B cell (primary cell): ENCODE measurements at regions not wholly inside any gene's neighbourhood (a gene's known extent, or its start where the extent isn't known, plus 50 kb on each side); places are given as distances from the start of the nearest gene placed in this dataset.

Source experiments
- ATAC-seq: fragments of 200-7000 bp; cut with Tn5 transposase; one replicate; pipeline ENCODE4 v1.10.0; 2021; ENCODE audit warnings: low read depth, mild to moderate bottlenecking, moderate number of reproducible peaks, moderate library complexity
- CTCF ChIA-PET: fragments of 350-600 bp; sonication (Branson Sonifier 250); formaldehyde crosslinking; loops from one replicate; lab custom pipeline; 2021; ENCODE audit warnings: antibody characterized with exemption, inconsistent platforms; lab: Charles Lee
- POLR2A ChIA-PET: fragments of 350-600 bp; sonication (Branson Sonifier 250); formaldehyde crosslinking; loops from one replicate; lab custom pipeline; 2021; ENCODE audit warnings: antibody characterized with exemption; lab: Charles Lee
- DNase-seq: peaks from one replicate; pipeline ENCODE4 v3.0.0; 2013
- H2AFZ ChIP-seq: 2 replicates; pipeline ENCODE4 v1.6.1; 2012; ENCODE audit warnings: mild to moderate bottlenecking, low read depth, low read length; ENCODE audit not compliant: insufficient read depth, poor library complexity, severe bottlenecking
- H3K27ac ChIP-seq, 2 donors: 1 replicate in 1 of 2; 2 replicates in 1 of 2; pipeline ENCODE4 v1.5.1; 2012 to 2013; ENCODE audit warnings: low read length in 2 of 2, mild to moderate bottlenecking in 2 of 2, moderate library complexity in 1 of 2
- H3K27me3 ChIP-seq, 4 experiments: fragments of 200-600 bp in 1 of 4; sonication (generic) in 1 of 4; replicated peaks in 1 of 4; 1 replicate in 2 of 4; 2 replicates in 2 of 4; pipeline versions ENCODE4 v1.6.1 to v1.7.0; 2013 to 2016; ENCODE audit warnings: low read length in 3 of 4, mild to moderate bottlenecking in 2 of 4, mixed read lengths in 1 of 4, moderate library complexity in 1 of 4; ENCODE audit not compliant: insufficient read depth in 4 of 4, control insufficient read depth in 3 of 4; ENCODE audit errors: control extremely low read depth in 1 of 4
- H3K36me3 ChIP-seq, 2 experiments: replicated peaks in 1 of 2; 1 replicate in 1 of 2; 2 replicates in 1 of 2; pipeline versions ENCODE4 v1.6.1 to v1.7.1; 2013; ENCODE audit warnings: low read length in 1 of 2; ENCODE audit not compliant: insufficient read depth in 2 of 2, control insufficient read depth in 1 of 2; ENCODE audit errors: control extremely low read depth in 1 of 2, extremely low read depth in 1 of 2
- H3K4me1 ChIP-seq, 2 donors: fragments of 200-600 bp in 1 of 2; sonication (generic) in 1 of 2; 1 replicate in 1 of 2; 2 replicates in 1 of 2; pipeline versions ENCODE4 v1.5.1 to v1.6.1; 2013 to 2017; ENCODE audit warnings: low read length in 2 of 2; ENCODE audit not compliant: control insufficient read depth in 2 of 2, insufficient read depth in 2 of 2
- H3K4me2 ChIP-seq: replicated peaks from 2 replicates; pipeline ENCODE3; 2012; ENCODE audit warnings: mild to moderate bottlenecking, low read depth, low read length; ENCODE audit not compliant: poor library complexity, severe bottlenecking
- H3K4me3 ChIP-seq, 5 experiments: fragments of 200-600 bp in 1 of 5; sonication (generic) in 1 of 5; 1 replicate in 3 of 5; 2 replicates in 2 of 5; pipeline versions ENCODE4 v1.5.1 to v1.7.0; 2011 to 2016; ENCODE audit warnings: low read length in 4 of 5, mild to moderate bottlenecking in 4 of 5, low read depth in 2 of 5, control low read depth in 1 of 5, moderate library complexity in 1 of 5; ENCODE audit not compliant: insufficient read depth in 1 of 5; ENCODE audit errors: control extremely low read depth in 1 of 5, extremely low read depth in 1 of 5
- H3K79me2 ChIP-seq: fragments of 200-600 bp; sonication (generic); one replicate; pipeline ENCODE4 v1.6.0; 2016; ENCODE audit warnings: low read length; ENCODE audit not compliant: control insufficient read depth, insufficient read depth
- H3K9ac ChIP-seq: fragments of 200-600 bp; sonication (generic); 2 replicates; pipeline ENCODE4 v1.6.1; 2017; ENCODE audit warnings: mild to moderate bottlenecking, low read length, moderate library complexity
- H3K9me3 ChIP-seq, 3 donors: one replicate each; pipeline versions ENCODE4 v1.6.1 to v1.7.1; 2013; ENCODE audit warnings: low read length in 2 of 3; ENCODE audit not compliant: control insufficient read depth in 2 of 3, insufficient read depth in 1 of 3; ENCODE audit errors: control extremely low read depth in 1 of 3
- H4K20me1 ChIP-seq: 2 replicates; pipeline ENCODE4 v1.6.0; 2012; ENCODE audit warnings: mild to moderate bottlenecking, low read length; ENCODE audit not compliant: insufficient read depth, control insufficient read depth, poor library complexity, severe bottlenecking
- H3K27ac Mint-ChIP-seq: one replicate; pipeline ENCODE4 v1.8.0; 2021; ENCODE audit warnings: mixed read lengths
- H3K27me3 Mint-ChIP-seq: one replicate; pipeline ENCODE4 v1.8.0; 2021; ENCODE audit warnings: mixed read lengths
- H3K4me1 Mint-ChIP-seq: one replicate; pipeline ENCODE4 v1.8.0; 2021; ENCODE audit warnings: mixed read lengths
- H3K4me3 Mint-ChIP-seq: one replicate; pipeline ENCODE4 v1.8.0; 2021; ENCODE audit warnings: mixed read lengths
- H3K9me3 Mint-ChIP-seq: one replicate; pipeline ENCODE4 v1.8.0; 2022; ENCODE audit warnings: mixed read lengths; ENCODE audit not compliant: insufficient read depth
- EZH2 ChIP-seq: IDR thresholded peaks from 2 replicates; pipeline ENCODE4 v1.6.1; 2012; ENCODE audit warnings: borderline replicate concordance, low read depth, mild to moderate bottlenecking, moderate library complexity, low read length; ENCODE audit not compliant: insufficient read depth, poor library complexity, severe bottlenecking
- WGBS: methylation state at CpG from one replicate; pipeline ENCODE4 v1.1.5; 2013; ENCODE audit warnings: missing lambda C conversion rate; ENCODE audit not compliant: insufficient coverage; 5-methylcytosine and 5-hydroxymethylcytosine counted together
- intact Hi-C: fragments of 100-400 bp; cut with micrococcal nuclease; formaldehyde crosslinking; loops from one replicate; pipeline ENCODE4 v1.10.0; 2022
- TF ChIP-seq, protein P1 (sequence below): fragments of 200-600 bp; IDR thresholded peaks from one replicate; pipeline ENCODE4 v1.8.0; 2022; ENCODE audit warnings: antibody characterized with exemption, mild to moderate bottlenecking

DNA sequence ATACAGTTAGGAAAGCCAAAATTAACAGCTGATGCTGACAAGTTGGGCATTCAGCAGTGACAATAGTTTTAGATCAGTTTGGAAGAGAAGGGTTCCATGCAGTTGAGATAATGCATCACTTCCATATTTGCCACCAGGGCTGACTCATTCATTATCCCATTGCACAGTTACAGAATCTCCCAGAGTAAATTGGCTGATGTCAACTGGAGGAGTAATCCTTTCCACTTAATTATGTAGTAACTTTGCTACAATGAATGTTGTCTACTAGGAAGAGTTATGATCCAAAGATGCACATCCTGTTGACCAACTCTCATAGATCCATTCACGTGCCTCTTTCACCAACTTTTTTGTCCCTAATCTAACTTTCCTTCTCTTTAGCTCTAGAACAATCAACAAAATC lies 123.3 kb upstream of the LUZP2 start:
- no peaks in the 10 kb centered on the region for H3K9me3 ChIP-seq
- TF ChIP-seq, protein P1, sequence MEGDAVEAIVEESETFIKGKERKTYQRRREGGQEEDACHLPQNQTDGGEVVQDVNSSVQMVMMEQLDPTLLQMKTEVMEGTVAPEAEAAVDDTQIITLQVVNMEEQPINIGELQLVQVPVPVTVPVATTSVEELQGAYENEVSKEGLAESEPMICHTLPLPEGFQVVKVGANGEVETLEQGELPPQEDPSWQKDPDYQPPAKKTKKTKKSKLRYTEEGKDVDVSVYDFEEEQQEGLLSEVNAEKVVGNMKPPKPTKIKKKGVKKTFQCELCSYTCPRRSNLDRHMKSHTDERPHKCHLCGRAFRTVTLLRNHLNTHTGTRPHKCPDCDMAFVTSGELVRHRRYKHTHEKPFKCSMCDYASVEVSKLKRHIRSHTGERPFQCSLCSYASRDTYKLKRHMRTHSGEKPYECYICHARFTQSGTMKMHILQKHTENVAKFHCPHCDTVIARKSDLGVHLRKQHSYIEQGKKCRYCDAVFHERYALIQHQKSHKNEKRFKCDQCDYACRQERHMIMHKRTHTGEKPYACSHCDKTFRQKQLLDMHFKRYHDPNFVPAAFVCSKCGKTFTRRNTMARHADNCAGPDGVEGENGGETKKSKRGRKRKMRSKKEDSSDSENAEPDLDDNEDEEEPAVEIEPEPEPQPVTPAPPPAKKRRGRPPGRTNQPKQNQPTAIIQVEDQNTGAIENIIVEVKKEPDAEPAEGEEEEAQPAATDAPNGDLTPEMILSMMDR: no peak
- TF ChIP-seq EZH2: no peak
- H3K9me3 Mint-ChIP-seq: no peaks in the 10 kb centered on the region
- H3K27ac Mint-ChIP-seq: no peak overlapping the region
- no peak overlapping the region for H3K27ac ChIP-seq
- POLR2A ChIA-PET: no interaction called here
- H3K4me2 ChIP-seq: no peak overlapping the region
- H3K36me3 ChIP-seq: no peaks in the 10 kb centered on the region
- DNase-seq (no peak), ATAC-seq (no peak)
- H3K79me2 ChIP-seq: no peaks in the 10 kb centered on the region
- H3K4me1 ChIP-seq: no peaks in the 10 kb centered on the region
- H3K27me3 Mint-ChIP-seq: no peaks in the 10 kb centered on the region
- H4K20me1 ChIP-seq: no peaks in the 10 kb centered on the region
- H3K4me1 Mint-ChIP-seq: no peaks in the 10 kb centered on the region
- intact Hi-C loops: no loop called here
- WGBS: no CpG with 5 or more reads among the region's 1 CpG
- no peaks in the 10 kb centered on the region for H3K27me3 ChIP-seq
- no peak overlapping the region for H2AFZ ChIP-seq
- no peak overlapping the region for H3K4me3 ChIP-seq
- H3K9ac ChIP-seq: no peak overlapping the region
- CTCF ChIA-PET: no interaction called here
- H3K4me3 Mint-ChIP-seq: no peak overlapping the region

DNA sequence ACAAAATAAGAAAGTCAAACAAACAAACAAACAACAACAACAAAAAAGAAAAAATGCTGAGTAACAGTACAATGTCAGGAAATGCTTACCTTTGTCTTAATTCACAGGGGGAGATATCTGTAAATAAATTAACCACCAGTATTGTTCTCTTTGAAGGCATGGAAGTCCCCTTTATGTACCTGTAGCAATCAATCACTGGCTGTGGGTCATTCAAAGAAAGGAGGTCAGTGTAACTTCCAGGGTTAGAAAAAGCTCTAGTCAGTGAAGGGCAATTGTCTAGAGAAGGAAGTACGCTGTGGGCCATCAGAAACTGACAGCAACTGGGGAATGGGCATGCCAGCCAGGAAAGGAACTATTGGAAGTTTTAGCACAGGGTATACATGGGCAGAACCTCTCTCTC lies 121.5 kb upstream of the LUZP2 start:
- WGBS: 33% methylated on average over 1 of the region's 1 CpG
- ATAC-seq (no peak), DNase-seq (no peak)
- H2AFZ ChIP-seq: no peak overlapping the region
- TF ChIP-seq EZH2: no peak
- TF ChIP-seq, protein P1: no peak
- no peaks in the 10 kb centered on the region for H3K4me1 Mint-ChIP-seq
- H4K20me1 ChIP-seq: no peaks in the 10 kb centered on the region
- no peak overlapping the region for H3K27ac Mint-ChIP-seq
- no peak overlapping the region for H3K4me2 ChIP-seq
- no peaks in the 10 kb centered on the region for H3K79me2 ChIP-seq
- H3K9me3 Mint-ChIP-seq: no peaks in the 10 kb centered on the region
- no peak overlapping the region for H3K4me3 Mint-ChIP-seq
- H3K27me3 ChIP-seq: no peaks in the 10 kb centered on the region
- no peaks in the 10 kb centered on the region for H3K27me3 Mint-ChIP-seq
- intact Hi-C loops: no loop called here
- H3K36me3 ChIP-seq: no peaks in the 10 kb centered on the region
- H3K9me3 ChIP-seq: no peaks in the 10 kb centered on the region
- H3K4me1 ChIP-seq: no peaks in the 10 kb centered on the region
- POLR2A ChIA-PET: no interaction called here
- no peak overlapping the region for H3K27ac ChIP-seq
- H3K4me3 ChIP-seq: no peak overlapping the region
- no peak overlapping the region for H3K9ac ChIP-seq
- CTCF ChIA-PET: no interaction called here
